ENCODE measurements at regions not wholly inside any gene's neighbourhood (a gene's known extent, or its start where the extent isn't known, plus 50 kb on each side); places are given as distances from the start of the nearest gene placed in this dataset.
A peak's percentile ranks its signal among the peaks of the same experiment; 100 is the strongest.
"Not testable (repeated sequence)": the region's sequence is repeated elsewhere in the genome, so short reads cannot be mapped to it uniquely, and the experiment has no call there.

GRCh38 chr4:53959343-53960120, 104.9 kb downstream of the CHIC2 start:
- DNase-seq: no peak

DNA sequence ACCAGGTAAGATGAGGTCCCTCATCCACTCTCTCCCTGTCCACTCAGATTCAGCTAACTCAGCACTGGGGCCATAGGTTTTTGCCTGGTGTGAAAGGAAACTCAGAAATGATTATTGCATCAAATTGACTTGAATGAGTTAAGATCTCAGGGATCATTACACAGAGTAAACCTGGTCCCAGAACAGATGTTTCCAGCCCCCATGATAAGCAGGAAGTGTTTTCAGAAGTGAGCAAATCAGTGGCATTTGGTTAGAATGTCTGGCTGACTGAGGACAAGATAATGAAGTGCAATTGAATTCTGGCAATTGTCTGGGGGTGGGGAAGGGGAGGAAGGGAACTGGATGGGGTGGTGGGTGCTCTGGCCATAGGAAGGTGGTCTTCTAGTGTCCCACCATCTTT, 108.0 kb downstream of the CHIC2 start:
- no peak for DNase-seq

DNA sequence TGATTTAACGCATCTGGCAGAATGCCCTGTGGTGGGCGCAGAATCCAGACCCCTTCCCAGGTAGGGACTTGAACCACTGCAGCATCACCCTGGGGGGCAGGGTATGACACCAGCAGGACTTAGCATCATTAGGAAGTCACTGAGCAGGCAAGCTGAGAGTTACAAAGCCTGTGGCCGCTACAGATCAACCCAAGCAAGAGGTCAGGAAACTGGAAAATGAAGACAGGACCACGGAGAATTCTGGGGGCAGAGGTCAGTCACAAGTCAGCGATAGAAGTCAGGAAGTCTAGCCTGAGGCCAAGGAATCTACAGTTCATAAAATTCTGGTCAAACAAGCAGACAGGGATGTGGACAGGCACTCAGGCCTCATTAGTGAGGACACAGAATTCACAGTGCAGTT, 108.4 kb downstream of the CHIC2 start:
- DNase-seq: no peak

DNA sequence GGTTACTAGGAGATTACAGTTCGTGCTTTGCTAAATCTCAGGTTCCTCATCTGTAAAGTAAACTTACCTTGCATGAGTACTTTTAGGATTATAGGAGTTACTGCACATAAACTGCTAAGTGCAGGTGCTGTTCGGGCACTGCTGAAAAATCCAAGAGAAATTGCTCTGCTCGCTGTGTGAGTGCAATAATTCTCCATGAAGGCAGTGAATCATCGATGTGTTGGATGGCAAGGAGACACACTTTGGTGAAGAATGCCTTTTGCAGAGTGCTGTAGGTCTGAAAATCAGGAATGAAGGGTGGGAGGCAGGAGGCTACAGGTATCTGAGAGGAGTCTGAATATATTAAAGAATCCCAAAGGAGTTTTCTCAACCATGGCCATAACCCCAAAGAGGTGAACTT, 113.0 kb downstream of the CHIC2 start:
- no peak for DNase-seq

DNA sequence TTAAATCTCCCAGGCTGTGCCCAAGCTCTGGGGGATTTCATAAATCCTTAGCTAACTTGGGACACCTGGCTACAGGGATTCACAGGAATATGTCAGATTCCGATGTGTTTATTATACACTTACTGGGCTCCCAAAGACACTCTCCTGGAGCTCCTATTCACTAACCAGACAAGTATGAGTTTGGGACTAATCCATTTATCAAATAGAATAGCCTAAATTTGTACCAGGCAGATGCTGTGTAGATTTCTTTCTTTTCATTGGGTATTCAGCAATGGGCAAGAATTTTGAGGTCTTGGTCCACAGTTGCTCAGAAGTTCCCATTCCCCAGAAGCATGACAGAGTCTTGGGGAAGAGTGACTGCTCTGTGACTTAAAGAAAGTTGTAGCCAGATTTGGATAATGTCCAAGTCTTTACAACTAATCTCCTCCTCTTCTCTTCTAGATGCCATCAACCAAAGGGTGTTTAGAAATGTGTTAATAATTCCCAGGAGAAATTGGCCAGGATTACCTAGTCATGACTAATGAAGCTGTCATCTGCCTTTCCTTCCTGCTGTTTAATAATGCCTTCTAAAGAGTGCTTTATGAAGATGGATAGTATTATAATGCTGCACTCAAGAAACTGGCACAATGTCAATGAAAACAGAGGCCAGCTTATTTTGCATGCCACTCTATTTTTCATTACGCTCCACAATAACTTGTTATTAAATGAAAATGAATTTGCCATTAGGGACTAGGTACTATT, 120.9 kb downstream of the CHIC2 start:
- no peak for DNase-seq

- no peak for DNase-seq
These were observed 121.7 kb downstream of the CHIC2 start for GRCh38 chr4:53942712-53943111.

DNA sequence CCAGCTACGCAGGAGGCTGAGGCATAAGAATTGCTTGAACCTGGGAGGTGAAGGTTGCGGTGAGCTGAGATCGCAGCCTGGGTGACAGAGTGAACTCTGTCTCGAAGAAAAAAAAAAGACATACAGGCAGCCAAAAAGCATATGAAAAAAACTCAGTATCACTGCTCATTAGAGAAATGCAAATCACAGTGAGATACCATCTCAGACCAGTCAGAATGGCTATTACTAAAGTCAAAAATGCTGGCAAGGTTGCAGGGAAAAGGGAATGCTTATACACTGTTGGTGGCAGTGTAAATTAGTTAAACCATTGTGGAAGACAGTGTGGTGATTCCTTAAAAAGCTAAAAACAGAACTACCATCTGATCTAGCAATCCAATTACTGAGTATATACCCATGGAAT, 123.1 kb downstream of the CHIC2 start:
- DNase-seq: no peak

DNA sequence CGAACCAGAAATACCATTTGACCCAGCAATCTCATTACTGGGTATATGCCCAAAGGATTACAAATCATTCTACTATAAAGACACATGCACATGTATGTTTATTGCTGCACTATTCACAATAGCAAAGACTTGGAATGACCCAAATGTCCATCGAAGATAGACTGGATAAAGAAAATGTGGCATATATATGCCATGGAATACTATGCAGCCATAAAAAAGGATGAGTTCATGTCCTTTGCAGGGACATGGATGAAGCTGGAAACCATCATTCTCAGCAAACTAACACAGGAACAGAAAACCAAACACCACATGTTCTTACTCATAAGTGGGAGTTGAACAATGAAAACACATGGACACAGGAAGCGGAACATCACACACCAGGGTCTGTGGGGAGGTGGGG, 124.5 kb downstream of the CHIC2 start:
- not testable (repeated sequence) for DNase-seq

GRCh38 chr4:53937918-53938317, 126.5 kb downstream of the CHIC2 start:
- no peak for DNase-seq

- no peak for DNase-seq
These were observed 127.1 kb downstream of the CHIC2 start for GRCh38 chr4:53937327-53937726.

DNA sequence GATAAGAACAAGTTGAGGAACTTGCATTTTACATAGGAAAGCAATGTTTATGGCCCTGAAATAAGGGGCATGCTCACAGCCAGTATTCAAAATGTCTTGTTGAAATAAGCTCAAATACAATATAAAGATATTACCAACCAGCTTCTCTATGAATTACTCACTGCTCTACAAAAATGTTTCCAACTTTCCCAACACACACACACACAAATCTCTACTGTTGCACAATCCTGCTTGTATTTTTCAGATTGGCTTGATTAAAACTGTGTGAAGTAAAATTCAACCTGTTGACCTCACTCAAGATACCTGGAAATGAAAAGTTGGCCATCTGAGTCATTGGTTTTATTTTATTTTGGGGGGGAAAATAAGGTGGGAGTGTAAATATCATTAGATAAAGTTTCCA, 128.6 kb downstream of the CHIC2 start:
- DNase-seq: no peak

GRCh38 chr4:53932796-53933610, 131.4 kb downstream of the CHIC2 start:
- no peak for DNase-seq

DNA sequence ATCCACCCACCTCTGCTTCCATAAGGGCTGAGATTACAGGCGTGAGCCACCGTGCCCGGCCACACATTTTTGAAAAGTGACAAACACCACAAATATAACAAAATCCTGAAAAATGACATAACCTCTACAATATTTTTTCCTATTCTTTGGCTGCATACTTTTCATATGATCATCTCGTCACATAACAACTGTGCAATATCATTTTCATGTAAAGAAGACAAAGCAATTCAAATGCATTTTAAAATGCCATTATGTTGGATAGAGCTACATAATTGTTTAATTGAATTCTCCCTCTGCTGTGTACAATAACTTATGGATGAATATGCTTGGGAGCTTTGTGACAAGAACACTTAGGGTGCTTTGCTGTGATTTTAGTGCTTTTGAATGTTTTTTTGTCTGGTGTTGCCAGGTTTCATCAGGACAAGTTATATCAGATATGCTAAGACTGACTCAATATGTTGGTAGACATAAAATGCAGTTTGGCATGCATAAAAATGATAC, 132.9 kb downstream of the CHIC2 start:
- no peak for DNase-seq

- peak; percentile 98 to 99 for DNase-seq
These were observed 134.2 kb downstream of the CHIC2 start for GRCh38 chr4:53929955-53930798.

- no peak for DNase-seq
These were observed 135.1 kb downstream of the CHIC2 start for GRCh38 chr4:53929311-53929710.

- DNase-seq: no peak
These were observed 135.6 kb downstream of the CHIC2 start for GRCh38 chr4:53928825-53929224.

- DNase-seq: no peak
These were observed 139.3 kb downstream of the CHIC2 start for GRCh38 chr4:53925050-53925605.

DNA sequence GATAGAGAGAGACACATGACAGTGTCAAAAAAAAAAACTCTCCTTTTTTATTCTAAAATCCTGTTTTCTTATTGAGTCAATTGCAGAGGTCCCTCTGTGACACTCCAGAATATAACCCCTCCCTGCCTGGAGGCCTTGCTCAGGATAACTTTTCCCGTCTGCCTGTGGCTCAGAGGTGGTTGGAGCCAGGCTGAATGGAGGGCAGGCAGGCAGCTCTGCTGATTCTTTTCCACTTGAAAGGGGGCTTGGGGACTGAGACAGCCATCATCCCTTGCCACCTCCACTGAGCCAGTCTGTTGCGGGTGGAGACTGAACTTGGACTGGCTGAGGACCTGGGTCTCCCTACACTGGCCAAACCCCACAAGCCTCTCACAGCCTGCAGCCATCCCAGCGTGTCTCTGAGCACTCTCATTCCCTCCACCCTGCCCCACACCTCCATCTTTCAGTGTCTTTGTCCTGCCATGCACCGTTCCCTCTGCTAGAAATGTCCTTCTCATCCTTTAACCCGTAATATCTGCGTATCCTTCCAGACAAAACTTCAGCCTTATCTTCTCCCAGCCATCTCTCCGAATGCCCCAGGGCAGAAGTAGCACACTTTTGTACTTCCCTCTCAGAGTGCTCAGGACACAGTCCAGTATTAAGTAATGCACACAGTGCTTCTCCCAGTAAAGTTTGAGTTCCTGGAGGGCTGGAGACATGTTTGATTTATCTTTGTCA, 139.9 kb downstream of the CHIC2 start:
- DNase-seq: no peak

DNA sequence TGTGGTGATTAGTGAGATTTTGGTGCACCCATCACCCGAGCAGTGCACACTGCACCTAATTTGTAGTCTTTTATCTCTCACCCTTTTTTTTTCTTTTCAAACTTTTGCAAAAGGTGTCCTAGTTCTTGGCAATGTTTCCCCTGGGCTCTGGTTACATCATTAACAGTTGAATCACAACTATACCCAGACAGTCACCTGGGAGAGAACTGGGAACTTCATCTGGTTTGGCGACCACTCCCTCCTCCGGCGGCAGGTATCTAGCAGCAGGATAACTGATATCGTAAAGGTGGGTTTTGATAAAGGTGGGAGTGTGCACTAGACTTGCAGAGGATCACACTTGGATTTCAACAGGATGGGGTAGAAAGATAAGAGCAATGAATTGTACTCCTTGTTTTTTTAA, 140.5 kb downstream of the CHIC2 start:
- no peak for DNase-seq

DNA sequence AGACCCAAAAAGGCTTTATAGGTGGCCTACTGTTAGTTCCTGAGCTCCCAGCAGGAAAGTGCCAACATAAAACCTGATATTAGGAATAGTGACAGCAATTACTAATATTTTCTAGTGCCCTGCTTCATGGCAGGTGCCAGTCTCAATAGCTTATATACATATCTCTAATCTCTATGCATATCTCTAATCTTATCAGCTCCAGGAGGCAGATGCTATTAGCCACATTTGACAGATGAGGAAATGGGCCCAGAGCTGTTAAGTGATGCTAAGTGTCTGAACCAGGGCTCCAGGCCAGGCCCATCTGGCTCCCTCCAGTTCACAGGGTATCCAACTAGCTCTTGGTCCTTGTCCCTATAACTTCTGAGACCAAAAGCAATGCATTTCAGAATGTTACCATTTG, 142.5 kb downstream of the CHIC2 start:
- DNase-seq: no peak

GRCh38 chr4:53920883-53921282, 143.5 kb downstream of the CHIC2 start:
- DNase-seq: no peak

All from Kasumi-1 (cell line).